H7 (cell line): ENCODE measurements at regions not wholly inside any gene's neighbourhood (a gene's known extent, or its start where the extent isn't known, plus 50 kb on each side); places are given as distances from the start of the nearest gene placed in this dataset.

Source experiments
- DNase-seq: peaks from one replicate; pipeline ENCODE4 v3.0.0; 2012
- H3K27me3 ChIP-seq: 2 replicates; pipeline ENCODE4 v1.6.0; 2011; ENCODE audit warnings: mild to moderate bottlenecking, low read length; ENCODE audit not compliant: control insufficient read depth, insufficient read depth
- H3K36me3 ChIP-seq: replicated peaks from 2 replicates; pipeline ENCODE4 v1.5.1; 2011; ENCODE audit warnings: low read length; ENCODE audit not compliant: control insufficient read depth, insufficient read depth
- H3K4me3 ChIP-seq: 2 replicates; pipeline ENCODE4 v1.5.1; 2011; ENCODE audit warnings: low read depth, mild to moderate bottlenecking, control low read depth, low read length, moderate library complexity; ENCODE audit not compliant: insufficient read depth

- no peak for DNase-seq
- H3K4me3 ChIP-seq, result no peak overlapping the region
- no peaks in the 10 kb centered on the region for H3K27me3 ChIP-seq
- no peaks in the 10 kb centered on the region for H3K36me3 ChIP-seq
Measured at GRCh38 chr5:60007729-60008128, 114.2 kb upstream of the PDE4D start.

- no peaks in the 10 kb centered on the region for H3K27me3 ChIP-seq
- no peak overlapping the region for H3K4me3 ChIP-seq
- H3K36me3 ChIP-seq, result no peaks in the 10 kb centered on the region
- DNase-seq, result no peak
Measured at GRCh38 chr5:59999056-59999455, 105.5 kb upstream of the PDE4D start.

- no peak for DNase-seq
- H3K36me3 ChIP-seq, result no peaks in the 10 kb centered on the region
- no peaks in the 10 kb centered on the region for H3K27me3 ChIP-seq
- H3K4me3 ChIP-seq, result no peak overlapping the region
Measured at GRCh38 chr5:59992206-59992605, 98.7 kb upstream of the PDE4D start.

DNA sequence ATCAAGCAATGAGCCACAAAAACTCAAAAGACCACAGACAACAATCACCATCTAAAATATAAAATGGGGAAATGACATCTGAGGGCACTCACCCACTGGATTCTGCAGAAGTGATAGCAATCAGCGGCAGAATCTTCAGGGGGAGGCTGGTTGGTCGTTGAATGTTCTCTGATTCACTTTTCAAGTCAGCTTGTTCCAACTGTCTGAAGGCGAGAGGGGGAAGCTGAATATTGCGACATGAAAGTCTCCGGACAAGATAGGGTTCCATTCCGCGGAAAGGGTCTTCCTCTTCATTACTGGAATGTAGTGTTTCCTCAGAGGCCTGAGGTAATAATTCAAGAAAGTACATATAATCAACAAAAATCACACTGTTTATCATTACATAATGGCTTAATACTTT, 94.9 kb upstream of the PDE4D start:
- Histone ChIP-seq H3K27me3 (no peaks in the 10 kb centered on the region), H3K4me3 (no peak overlapping the region), H3K36me3 (no peaks in the 10 kb centered on the region)
- DNase-seq, result no peak

- Histone ChIP-seq H3K36me3 (no peaks in the 10 kb centered on the region), H3K4me3 (no peak overlapping the region)
- no peak for DNase-seq
Measured at GRCh38 chr5:59976342-59976741, 82.8 kb upstream of the PDE4D start.

GRCh38 chr5:59972043-59972442, 78.5 kb upstream of the PDE4D start:
- Histone ChIP-seq H3K4me3 (no peak overlapping the region), H3K27me3 (no peaks in the 10 kb centered on the region), H3K36me3 (no peaks in the 10 kb centered on the region)
- no peak for DNase-seq

More at GRCh38 chr5:59976342-59976741, 82.8 kb upstream of the PDE4D start:
- no peaks in the 10 kb centered on the region for H3K27me3 ChIP-seq

DNA sequence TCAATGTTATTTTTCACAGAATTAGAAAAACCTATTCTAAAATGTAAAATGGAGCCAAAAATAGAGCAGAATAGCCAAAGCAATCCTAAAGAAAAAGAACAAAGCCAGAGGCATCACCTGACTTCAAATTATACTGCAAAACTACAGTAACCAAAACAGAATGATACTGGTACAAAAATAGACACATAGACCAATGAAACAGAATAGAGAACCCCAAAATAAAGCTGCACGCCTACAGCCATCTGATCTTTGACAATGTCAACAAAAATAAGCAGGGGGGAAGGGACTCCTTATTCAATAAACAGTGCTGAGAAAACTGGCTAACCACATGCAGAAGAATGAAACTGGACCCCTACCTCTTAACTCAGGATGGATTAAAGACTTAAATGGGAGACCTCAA, 65.8 kb upstream of the PDE4D start:
- H3K27me3 ChIP-seq, result no peaks in the 10 kb centered on the region
- no peaks in the 10 kb centered on the region for H3K36me3 ChIP-seq
- no peak for DNase-seq
- H3K4me3 ChIP-seq, result no peak overlapping the region

DNA sequence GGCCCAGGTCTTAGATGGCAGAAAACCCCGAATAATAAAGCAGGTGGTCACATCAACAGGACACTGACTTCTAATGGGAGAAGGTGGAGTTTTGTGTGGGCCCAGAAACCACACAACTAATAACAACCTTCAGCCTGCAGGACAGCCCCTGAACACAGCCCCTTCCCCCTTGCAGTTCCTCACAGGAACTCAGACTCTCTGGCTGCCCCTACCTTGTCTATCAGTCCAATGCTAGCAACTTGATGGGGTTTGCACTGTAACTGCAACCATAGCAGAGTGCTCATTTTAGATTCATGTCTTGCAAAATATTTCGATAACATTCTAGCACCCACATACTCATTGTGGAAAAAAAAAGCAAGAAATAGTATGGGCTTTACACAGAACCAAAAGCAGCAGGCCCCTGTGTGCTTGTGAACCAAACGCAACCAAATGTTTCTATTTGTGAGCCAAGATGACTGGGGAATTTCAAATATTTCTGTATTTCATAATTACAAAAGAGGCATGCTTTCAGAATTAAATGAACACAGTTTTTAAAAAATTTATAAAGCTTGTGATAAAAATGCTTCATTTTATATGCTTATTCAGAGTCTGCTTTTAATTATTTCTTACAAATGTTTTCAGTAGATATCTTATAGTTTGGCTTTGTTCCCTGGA, 62.7 kb upstream of the PDE4D start:
- DNase-seq, result no peak
- H3K36me3 ChIP-seq, result no peaks in the 10 kb centered on the region
- no peaks in the 10 kb centered on the region for H3K27me3 ChIP-seq
- no peak overlapping the region for H3K4me3 ChIP-seq

- DNase-seq, result no peak
- Histone ChIP-seq H3K36me3 (no peaks in the 10 kb centered on the region), H3K27me3 (no peaks in the 10 kb centered on the region), H3K4me3 (no peak overlapping the region)
Measured at GRCh38 chr5:59955241-59955640, 61.7 kb upstream of the PDE4D start.

- H3K36me3 ChIP-seq, result no peaks in the 10 kb centered on the region
- H3K4me3 ChIP-seq, result no peak overlapping the region
- no peak for DNase-seq
- H3K27me3 ChIP-seq, result no peaks in the 10 kb centered on the region
Measured at GRCh38 chr5:59943452-59944113, 50.1 kb upstream of the PDE4D start.
